K562 (cell line): ENCODE measurements at regions not wholly inside any gene's neighbourhood (a gene's known extent, or its start where the extent isn't known, plus 50 kb on each side); places are given as distances from the start of the nearest gene placed in this dataset.

Source experiments
- ATAC-seq: fragments of 200-7000 bp; cut with Tn5 transposase; 3 replicates; pipeline ENCODE4 v1.9.1; 2020; ENCODE audit warnings: moderate library complexity
- BruUV-seq: library from RNA; stranded (reverse); fragments of 400-500 nt; replicated peaks from 2 replicates; lab custom pipeline; 2021; lab: Mats Ljungman, UMichigan
- CTCF ChIA-PET: fragments of 300-600 bp; formaldehyde crosslinking; extraction: SDS; loops from one replicate; lab custom pipeline; 2021; ENCODE audit warnings: low intra/inter-chr PET ratio; lab: Yijun Ruan, JAX
- POLR2A ChIA-PET: fragments of 300-600, 350-650 bp; sonication (Branson Sonifier 250); formaldehyde crosslinking; extraction: SDS; loops from one replicate; lab custom pipeline; 2021; ENCODE audit warnings: antibody characterized with exemption, inconsistent platforms; lab: Yijun Ruan, JAX
- DNase-seq, 4 experiments: peaks; one replicate each; pipeline versions ENCODE4 v3.0.0 to v3.0.0-alpha.2; 2011 to 2018; ENCODE audit warnings: low spot score in 3 of 4, mixed read lengths in 3 of 4; ENCODE audit errors: extremely low read depth in 1 of 4
- FAIRE-seq: peaks from 2 replicates; lab custom pipeline; 2011; peaks lifted over from hg19 to GRCh38; lab: Jason Lieb, UNC
- H2AFZ ChIP-seq: 2 replicates; pipeline ENCODE4 v1.6.0; 2011; ENCODE audit warnings: low read depth, low read length, control low read depth, inconsistent platforms
- H3K27ac ChIP-seq: fragments of 200-600 bp; 3 replicates; pipeline ENCODE4 v1.8.0; 2011; ENCODE audit warnings: low read depth, mild to moderate bottlenecking, control low read depth, inconsistent platforms, low read length, moderate library complexity, mixed read lengths; ENCODE audit errors: extremely low read depth
- H3K27me3 ChIP-seq, 2 experiments: fragments of 300-600 bp in 1 of 2; 2 replicates in 1 of 2; 3 replicates in 1 of 2; pipeline versions ENCODE4 v1.6.0 to v1.8.0; 2011; ENCODE audit warnings: inconsistent platforms in 2 of 2, low read length in 2 of 2, mild to moderate bottlenecking in 1 of 2, mixed read lengths in 1 of 2, moderate library complexity in 1 of 2; ENCODE audit not compliant: control insufficient read depth in 2 of 2, insufficient read depth in 2 of 2
- H3K36me3 ChIP-seq: fragments of 300-600 bp; 3 replicates; pipeline ENCODE4 v1.8.0; 2011; ENCODE audit warnings: mild to moderate bottlenecking, low read length, inconsistent platforms; ENCODE audit not compliant: control insufficient read depth, insufficient read depth
- H3K4me1 ChIP-seq, 2 experiments: fragments of 200-600 bp in 1 of 2; replicated peaks in 1 of 2; 2 replicates in 1 of 2; 3 replicates in 1 of 2; pipeline versions ENCODE4 v1.5.1 to v1.8.0; 2011; ENCODE audit warnings: inconsistent platforms in 2 of 2, low read length in 2 of 2, mild to moderate bottlenecking in 1 of 2, mixed read lengths in 1 of 2, moderate library complexity in 1 of 2; ENCODE audit not compliant: control insufficient read depth in 2 of 2, insufficient read depth in 2 of 2
- H3K4me2 ChIP-seq: 2 replicates; pipeline ENCODE4 v1.6.1; 2011; ENCODE audit warnings: low read length, control low read depth, inconsistent platforms, mixed read lengths; ENCODE audit not compliant: insufficient read depth
- H3K4me3 ChIP-seq: fragments of 200-600 bp; sonication (generic), shearing (Covaris generic); 2 replicates; pipeline ENCODE4 v1.5.1; 2016; ENCODE audit warnings: control low read depth, inconsistent platforms
- H3K79me2 ChIP-seq: fragments of 200-600 bp; 3 replicates; pipeline ENCODE4 v1.8.0; 2011; ENCODE audit warnings: low read length, inconsistent platforms; ENCODE audit not compliant: control insufficient read depth, insufficient read depth
- H3K9ac ChIP-seq, 2 experiments: 2 replicates each; pipeline versions ENCODE4 v1.6.0 to v1.6.1; 2011; ENCODE audit warnings: low read depth in 2 of 2, low read length in 2 of 2, control low read depth in 1 of 2, inconsistent platforms in 1 of 2, mild to moderate bottlenecking in 1 of 2, mixed read lengths in 1 of 2; ENCODE audit not compliant: insufficient read depth in 1 of 2
- H3K9me1 ChIP-seq: one replicate; pipeline ENCODE4 v1.6.0; 2011; ENCODE audit warnings: inconsistent platforms, mild to moderate bottlenecking, low read length, moderate library complexity; ENCODE audit not compliant: control insufficient read depth, insufficient read depth
- H3K9me3 ChIP-seq: replicated peaks from 2 replicates; pipeline ENCODE4 v1.5.1; 2011; ENCODE audit warnings: low read depth, low read length, inconsistent platforms; ENCODE audit not compliant: control insufficient read depth, insufficient read depth
- H4K20me1 ChIP-seq: replicated peaks from 2 replicates; pipeline ENCODE4 v1.6.1; 2011; ENCODE audit warnings: low read length, inconsistent platforms, mixed read lengths; ENCODE audit not compliant: control insufficient read depth, insufficient read depth
- CHAMP1 ChIP-seq: fragments of 450-650 bp; IDR thresholded peaks from 2 replicates; pipeline ENCODE4 v1.6.1; 2016; ENCODE audit warnings: mild to moderate bottlenecking
- FUS ChIP-seq: fragments of 200-400 bp; formaldehyde crosslinking; optimal IDR thresholded peaks from 2 replicates; pipeline ENCODE3; 2017; ENCODE audit warnings: low read depth, low read length
- MTF1 ChIP-seq: fragments of 250-450 bp; sonication (Bioruptor Pico); IDR thresholded peaks from 2 replicates; pipeline ENCODE4 v1.9.0; 2021; ENCODE audit warnings: moderate library complexity, mild to moderate bottlenecking, inconsistent platforms, borderline replicate concordance
- NR2F6 ChIP-seq: fragments of 450-650 bp; formaldehyde crosslinking; IDR thresholded peaks from 2 replicates; pipeline ENCODE4 v1.4.0; 2020; ENCODE audit warnings: mild to moderate bottlenecking
- PREB ChIP-seq: sonication (generic); formaldehyde crosslinking; IDR thresholded peaks from 2 replicates; pipeline ENCODE4 v1.8.1; 2023; ENCODE audit warnings: mild to moderate bottlenecking, missing genetic modification reagents
- ZFP30 ChIP-seq: fragments of 250-450 bp; sonication (Bioruptor Pico); IDR thresholded peaks from 2 replicates; pipeline ENCODE4 v1.8.0; 2022; ENCODE audit warnings: moderate library complexity, mild to moderate bottlenecking, inconsistent platforms, borderline replicate concordance
- ZNF197 ChIP-seq: fragments of 200-800 bp; sonication (Bioruptor generic); IDR thresholded peaks from 2 replicates; pipeline ENCODE4 v1.6.1; 2016; ENCODE audit warnings: low read depth, missing genetic modification characterization, missing compliant biosample characterization
- ZNF212 ChIP-seq: fragments of 450-650 bp; formaldehyde crosslinking; IDR thresholded peaks from 2 replicates; pipeline ENCODE4 v1.4.0; 2020; ENCODE audit warnings: mild to moderate bottlenecking
- ZNF224 ChIP-seq: sonication (generic); formaldehyde crosslinking; IDR thresholded peaks from 2 replicates; pipeline ENCODE4 v1.8.0; 2022; ENCODE audit warnings: mild to moderate bottlenecking, missing genetic modification reagents
- WGBS: fragments of 100-300 bp; shearing (Covaris generic); methylation state at CpG from one replicate; pipeline ENCODE4 v1.1.6; 2016; ENCODE audit warnings: low coverage, mixed read lengths; ENCODE audit not compliant: insufficient coverage; ENCODE audit errors: missing lambda C conversion rate; 5-methylcytosine and 5-hydroxymethylcytosine counted together
- in situ Hi-C: fragments of 300-500 bp; cut with MboI; formaldehyde crosslinking; loops from 4 replicates; pipeline ENCODE4 v1.15.0; 2018; ENCODE audit warnings: inconsistent platforms, mixed read lengths
- intact Hi-C: fragments of 100-400 bp; cut with micrococcal nuclease; formaldehyde crosslinking; loops from 2 replicates; pipeline ENCODE4 v1.14.2; 2022
- TF ChIP-seq, protein P1 (sequence below): fragments of 450-650 bp; formaldehyde crosslinking; IDR thresholded peaks from 2 replicates; pipeline ENCODE4 v1.4.0; 2020; ENCODE audit warnings: mild to moderate bottlenecking, mixed read lengths

DNA sequence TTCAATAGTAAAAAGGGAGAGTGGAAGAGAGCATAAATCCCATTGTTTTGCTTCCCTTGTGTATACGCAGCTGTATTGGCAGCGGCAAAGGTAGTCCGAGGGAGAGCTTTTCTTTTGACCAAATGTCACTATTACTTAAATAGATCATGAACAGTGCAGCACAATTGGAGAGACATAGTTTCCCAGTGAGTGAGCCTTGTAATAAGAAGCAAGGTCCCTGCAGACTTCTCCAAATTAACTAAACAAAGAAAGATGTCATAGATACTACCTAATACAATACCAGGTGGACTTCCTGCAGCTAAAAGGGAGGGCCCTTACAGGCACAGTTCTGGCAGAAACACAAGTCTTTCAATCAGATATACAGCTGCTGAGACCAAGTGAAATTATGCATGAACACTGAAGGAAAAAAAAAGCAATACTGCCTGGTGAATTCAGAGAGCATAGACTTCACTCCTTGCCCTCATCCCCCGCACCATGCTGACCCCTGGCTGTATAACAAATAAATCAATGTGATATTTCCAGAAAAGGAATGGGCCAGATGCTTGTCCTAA is 404.7 kb upstream of the CDH2 start:
- no peaks in the 10 kb centered on the region for H4K20me1 ChIP-seq
- H3K79me2 ChIP-seq = no peaks in the 10 kb centered on the region
- no peak for TF ChIP-seq ZNF197 (CRISPR knock-in tag)
- TF ChIP-seq FUS = no peak
- TF ChIP-seq, protein P1, sequence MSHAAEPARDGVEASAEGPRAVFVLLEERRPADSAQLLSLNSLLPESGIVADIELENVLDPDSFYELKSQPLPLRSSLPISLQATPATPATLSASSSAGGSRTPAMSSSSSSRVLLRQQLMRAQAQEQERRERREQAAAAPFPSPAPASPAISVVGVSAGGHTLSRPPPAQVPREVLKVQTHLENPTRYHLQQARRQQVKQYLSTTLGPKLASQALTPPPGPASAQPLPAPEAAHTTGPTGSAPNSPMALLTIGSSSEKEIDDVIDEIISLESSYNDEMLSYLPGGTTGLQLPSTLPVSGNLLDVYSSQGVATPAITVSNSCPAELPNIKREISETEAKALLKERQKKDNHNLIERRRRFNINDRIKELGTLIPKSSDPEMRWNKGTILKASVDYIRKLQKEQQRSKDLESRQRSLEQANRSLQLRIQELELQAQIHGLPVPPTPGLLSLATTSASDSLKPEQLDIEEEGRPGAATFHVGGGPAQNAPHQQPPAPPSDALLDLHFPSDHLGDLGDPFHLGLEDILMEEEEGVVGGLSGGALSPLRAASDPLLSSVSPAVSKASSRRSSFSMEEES (CRISPR knock-in tag) = no peak
- no peak for TF ChIP-seq ZNF224 (CRISPR knock-in tag)
- TF ChIP-seq CHAMP1 = no peak
- no peak for TF ChIP-seq NR2F6 (CRISPR knock-in tag)
- no peak for TF ChIP-seq PREB (CRISPR knock-in tag)
- TF ChIP-seq MTF1 (CRISPR knock-in tag) = no peak
- no peak for TF ChIP-seq ZNF212 (CRISPR knock-in tag)
- TF ChIP-seq ZFP30 = no peak
- in situ Hi-C loops (no loop called here), intact Hi-C loops (no loop called here)
- no TSS peak for BruUV-seq
- POLR2A ChIA-PET = no interaction called here
- H3K4me3 ChIP-seq = no peak overlapping the region
- DNase-seq (no peak), FAIRE-seq (no peak), ATAC-seq (no peak)
- H3K9me3 ChIP-seq = no peaks in the 10 kb centered on the region
- H3K27ac ChIP-seq = no peak overlapping the region
- H3K9ac ChIP-seq = no peak overlapping the region
- no peaks in the 10 kb centered on the region for H3K27me3 ChIP-seq
- H3K36me3 ChIP-seq = no peaks in the 10 kb centered on the region
- CTCF ChIA-PET = no interaction called here
- H3K9me1 ChIP-seq = no peaks in the 10 kb centered on the region
- no peak overlapping the region for H3K4me2 ChIP-seq
- no peak overlapping the region for H2AFZ ChIP-seq
- H3K4me1 ChIP-seq = no peaks in the 10 kb centered on the region
- 0% methylated on average over 4 of the region's 4 CpGs for WGBS
